Suprapubic skin (tissue), 3 donors: ENCODE measurements at regions not wholly inside any gene's neighbourhood (a gene's known extent, or its start where the extent isn't known, plus 50 kb on each side); places are given as distances from the start of the nearest gene placed in this dataset.

Experiments
- POLR2A ChIP-seq, 2 donors: fragments of 450-650 bp; IDR thresholded peaks; one replicate each; pipeline ENCODE4 v1.6.1; 2017; ENCODE audit warnings: antibody characterized with exemption in 2 of 2, mild to moderate bottlenecking in 2 of 2, moderate library complexity in 2 of 2
- TF ChIP-seq, protein P1 (sequence below), 2 donors: fragments of 200-600 bp in 1 of 2; fragments of 450-650 bp in 1 of 2; sonication (generic) in 1 of 2; IDR thresholded peaks; one replicate each; pipeline ENCODE4 v1.5.1; 2016 to 2019; ENCODE audit warnings: antibody characterized with exemption in 2 of 2, mild to moderate bottlenecking in 1 of 2, moderate library complexity in 1 of 2

DNA sequence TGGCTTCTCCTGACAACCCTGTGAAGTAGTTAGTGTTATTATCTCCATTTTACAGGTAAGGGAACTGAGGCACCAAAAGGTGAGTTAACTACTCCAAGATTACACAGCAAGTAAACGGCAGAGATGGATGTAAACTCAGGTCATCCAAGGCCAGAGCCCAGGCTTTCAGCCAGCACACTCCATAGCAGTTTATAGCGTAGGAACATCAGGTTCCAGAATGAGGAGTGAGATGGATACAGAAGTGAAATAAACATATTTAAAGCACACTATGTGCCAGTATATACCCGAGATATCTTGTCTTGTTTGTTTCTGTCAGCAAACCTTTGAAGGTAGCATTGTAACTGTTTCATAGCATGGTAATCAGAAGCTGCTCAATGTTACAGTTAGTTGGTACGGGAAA is 279.0 kb downstream of the OXSM start:
- TF ChIP-seq POLR2A (IDR thresholded peaks at IDR 0.05) = no peak
- TF ChIP-seq, protein P1, sequence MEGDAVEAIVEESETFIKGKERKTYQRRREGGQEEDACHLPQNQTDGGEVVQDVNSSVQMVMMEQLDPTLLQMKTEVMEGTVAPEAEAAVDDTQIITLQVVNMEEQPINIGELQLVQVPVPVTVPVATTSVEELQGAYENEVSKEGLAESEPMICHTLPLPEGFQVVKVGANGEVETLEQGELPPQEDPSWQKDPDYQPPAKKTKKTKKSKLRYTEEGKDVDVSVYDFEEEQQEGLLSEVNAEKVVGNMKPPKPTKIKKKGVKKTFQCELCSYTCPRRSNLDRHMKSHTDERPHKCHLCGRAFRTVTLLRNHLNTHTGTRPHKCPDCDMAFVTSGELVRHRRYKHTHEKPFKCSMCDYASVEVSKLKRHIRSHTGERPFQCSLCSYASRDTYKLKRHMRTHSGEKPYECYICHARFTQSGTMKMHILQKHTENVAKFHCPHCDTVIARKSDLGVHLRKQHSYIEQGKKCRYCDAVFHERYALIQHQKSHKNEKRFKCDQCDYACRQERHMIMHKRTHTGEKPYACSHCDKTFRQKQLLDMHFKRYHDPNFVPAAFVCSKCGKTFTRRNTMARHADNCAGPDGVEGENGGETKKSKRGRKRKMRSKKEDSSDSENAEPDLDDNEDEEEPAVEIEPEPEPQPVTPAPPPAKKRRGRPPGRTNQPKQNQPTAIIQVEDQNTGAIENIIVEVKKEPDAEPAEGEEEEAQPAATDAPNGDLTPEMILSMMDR (IDR thresholded peaks at IDR 0.05) = no peak
